Breast epithelium (tissue), 4 donors: ENCODE measurements at regions not wholly inside any gene's neighbourhood (a gene's known extent, or its start where the extent isn't known, plus 50 kb on each side); places are given as distances from the start of the nearest gene placed in this dataset.

ENCODE experiments used
- DNase-seq, 2 donors: peaks; one replicate each; pipeline ENCODE4 v3.0.0-alpha.2; 2019; ENCODE audit warnings: low spot score in 2 of 2
- H3K27ac ChIP-seq, 2 donors: fragments of 200-600 bp; sonication (generic) in 1 of 2; one replicate each; pipeline ENCODE4 v1.5.1; 2016 to 2019; ENCODE audit warnings: mild to moderate bottlenecking in 1 of 2
- H3K27me3 ChIP-seq, 2 donors: fragments of 200-600 bp; sonication (generic) in 1 of 2; one replicate each; pipeline versions ENCODE4 v1.5.1 to v1.6.0; 2017 to 2019; ENCODE audit warnings: control low read depth in 1 of 2, mild to moderate bottlenecking in 1 of 2
- H3K36me3 ChIP-seq: fragments of 200-600 bp; one replicate; pipeline ENCODE4 v1.5.1; 2019
- H3K4me1 ChIP-seq, 2 donors: fragments of 200-600 bp; sonication (generic); one replicate each; pipeline ENCODE4 v1.5.1; 2016 to 2019; ENCODE audit warnings: control low read depth in 1 of 2
- H3K4me3 ChIP-seq, 3 donors: fragments of 200-600 bp; sonication (generic); 1 replicate in 2 of 3; 2 replicates in 1 of 3; pipeline ENCODE4 v1.5.1; 2016 to 2019; ENCODE audit warnings: mild to moderate bottlenecking in 3 of 3, moderate library complexity in 2 of 3
- H3K9me3 ChIP-seq, 2 donors: fragments of 200-600 bp; sonication (generic) in 1 of 2; one replicate each; pipeline ENCODE4 v1.5.1; 2016 to 2019; ENCODE audit warnings: control low read depth in 1 of 2
- POLR2A ChIP-seq: fragments of 450-650 bp; IDR thresholded peaks from one replicate; pipeline ENCODE4 v1.6.1; 2016; ENCODE audit warnings: antibody characterized with exemption, mild to moderate bottlenecking, moderate library complexity
- POLR2AphosphoS5 ChIP-seq, 3 donors: sonication (generic); formaldehyde crosslinking; IDR thresholded peaks; one replicate each; pipeline ENCODE4 v1.6.1; 2017; ENCODE audit warnings: antibody characterized with exemption in 3 of 3
- intact Hi-C: fragments of 100-400 bp; cut with DNase I; formaldehyde crosslinking; loops from one replicate; pipeline ENCODE4 v1.15.1; 2023; ENCODE audit warnings: low total_unique reads
- TF ChIP-seq, protein P1 (sequence below), 3 donors: fragments of 450-650 bp; IDR thresholded peaks; one replicate each; pipeline ENCODE4 v1.5.1; 2016 to 2017; ENCODE audit warnings: antibody characterized with exemption in 3 of 3, mild to moderate bottlenecking in 3 of 3, moderate library complexity in 3 of 3

DNA sequence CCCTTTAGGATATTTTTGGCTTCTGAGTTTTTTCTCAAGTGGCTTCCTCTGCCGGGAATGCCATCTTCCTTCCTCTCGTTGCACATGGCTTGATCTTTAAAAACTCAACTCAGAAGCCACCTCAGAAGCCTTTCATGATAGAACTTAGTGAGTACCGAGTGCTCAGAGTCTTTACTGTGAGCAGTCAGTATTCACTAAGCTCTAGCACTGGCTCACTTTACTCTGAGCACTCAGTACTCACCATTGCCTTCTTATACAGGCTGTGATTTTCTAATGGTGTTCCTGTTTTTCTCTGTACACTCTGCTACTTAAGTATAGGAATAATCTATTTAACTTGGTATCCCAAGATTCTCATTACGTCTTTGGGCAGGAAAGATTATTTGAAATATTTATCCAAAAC lies 116.2 kb downstream of the PFDN4 start:
- TF ChIP-seq POLR2AphosphoS5 (IDR thresholded peaks at IDR 0.05) (no peak), POLR2A (no peak)
- TF ChIP-seq, protein P1, sequence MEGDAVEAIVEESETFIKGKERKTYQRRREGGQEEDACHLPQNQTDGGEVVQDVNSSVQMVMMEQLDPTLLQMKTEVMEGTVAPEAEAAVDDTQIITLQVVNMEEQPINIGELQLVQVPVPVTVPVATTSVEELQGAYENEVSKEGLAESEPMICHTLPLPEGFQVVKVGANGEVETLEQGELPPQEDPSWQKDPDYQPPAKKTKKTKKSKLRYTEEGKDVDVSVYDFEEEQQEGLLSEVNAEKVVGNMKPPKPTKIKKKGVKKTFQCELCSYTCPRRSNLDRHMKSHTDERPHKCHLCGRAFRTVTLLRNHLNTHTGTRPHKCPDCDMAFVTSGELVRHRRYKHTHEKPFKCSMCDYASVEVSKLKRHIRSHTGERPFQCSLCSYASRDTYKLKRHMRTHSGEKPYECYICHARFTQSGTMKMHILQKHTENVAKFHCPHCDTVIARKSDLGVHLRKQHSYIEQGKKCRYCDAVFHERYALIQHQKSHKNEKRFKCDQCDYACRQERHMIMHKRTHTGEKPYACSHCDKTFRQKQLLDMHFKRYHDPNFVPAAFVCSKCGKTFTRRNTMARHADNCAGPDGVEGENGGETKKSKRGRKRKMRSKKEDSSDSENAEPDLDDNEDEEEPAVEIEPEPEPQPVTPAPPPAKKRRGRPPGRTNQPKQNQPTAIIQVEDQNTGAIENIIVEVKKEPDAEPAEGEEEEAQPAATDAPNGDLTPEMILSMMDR (IDR thresholded peaks at IDR 0.05), result no peak
- DNase-seq, result no peak
- intact Hi-C loops, result no loop called here

GRCh38 chr20:54324652-54325285 lies 116.9 kb downstream of the PFDN4 start:
- H3K36me3 ChIP-seq, result no peaks in the 10 kb centered on the region
- no peaks in the 10 kb centered on the region for H3K9me3 ChIP-seq
- intact Hi-C loops, result loop anchor here (5.0 kb wide), 1 partner anchor 562 kb away; no protein-coding TSS in a partner anchor

More for the DNA sequence above, 116.2 kb downstream of the PFDN4 start:
- Histone ChIP-seq H3K4me3 (no peak overlapping the region), H3K4me1 (no peaks in the 10 kb centered on the region), H3K36me3 (no peaks in the 10 kb centered on the region), H3K27ac (no peak overlapping the region), H3K9me3 (no peaks in the 10 kb centered on the region), H3K27me3 (no peaks in the 10 kb centered on the region)

GRCh38 chr20:54335299-54335698 lies 127.4 kb downstream of the PFDN4 start:
- Histone ChIP-seq H3K4me3 (no peak overlapping the region), H3K27me3 (no peaks in the 10 kb centered on the region), H3K4me1 (no peaks in the 10 kb centered on the region), H3K9me3 (no peaks in the 10 kb centered on the region), H3K27ac (no peak overlapping the region), H3K36me3 (no peaks in the 10 kb centered on the region)
- DNase-seq, result no peak
- TF ChIP-seq POLR2AphosphoS5 (IDR thresholded peaks at IDR 0.05) (no peak), POLR2A (no peak)
- TF ChIP-seq, protein P1 (IDR thresholded peaks at IDR 0.05), result no peak
- intact Hi-C loops, result no loop called here

More at GRCh38 chr20:54324652-54325285, 116.9 kb downstream of the PFDN4 start:
- Histone ChIP-seq H3K27ac (no peak overlapping the region), H3K4me1 (no peaks in the 10 kb centered on the region), H3K4me3 (no peak overlapping the region), H3K27me3 (no peaks in the 10 kb centered on the region)
- TF ChIP-seq POLR2A (no peak), POLR2AphosphoS5 (IDR thresholded peaks at IDR 0.05) (no peak)
- TF ChIP-seq, protein P1 (IDR thresholded peaks at IDR 0.05), result no peak
- no peak for DNase-seq

DNA sequence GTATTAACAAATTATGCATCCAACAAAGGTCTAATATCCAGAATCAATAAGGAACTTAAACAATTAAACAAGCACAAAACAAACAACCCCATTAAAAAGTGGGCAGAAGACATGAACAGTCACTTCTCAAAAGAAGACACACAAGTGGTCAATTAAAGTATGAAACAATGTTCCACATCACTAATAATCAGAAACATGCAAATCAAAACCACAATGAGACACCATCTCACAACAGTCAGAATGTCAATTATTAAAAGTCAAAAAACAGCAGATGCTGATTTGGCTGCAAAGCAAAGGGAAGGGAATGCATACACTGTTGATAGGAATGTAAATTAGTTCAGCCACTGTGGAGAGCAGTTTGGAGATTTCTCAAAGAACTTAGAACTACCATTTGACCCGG lies 129.3 kb downstream of the PFDN4 start:
- no peaks in the 10 kb centered on the region for H3K27me3 ChIP-seq
- DNase-seq, result no peak
- no peaks in the 10 kb centered on the region for H3K4me1 ChIP-seq
- TF ChIP-seq, protein P1 (IDR thresholded peaks at IDR 0.05), result no peak
- TF ChIP-seq POLR2AphosphoS5 (IDR thresholded peaks at IDR 0.05) (no peak), POLR2A (no peak)
- H3K9me3 ChIP-seq, result no peaks in the 10 kb centered on the region
- intact Hi-C loops, result no loop called here
- H3K36me3 ChIP-seq, result no peaks in the 10 kb centered on the region
- H3K4me3 ChIP-seq, result no peak overlapping the region
- no peak overlapping the region for H3K27ac ChIP-seq

GRCh38 chr20:54339093-54339492 lies 131.2 kb downstream of the PFDN4 start:
- H3K36me3 ChIP-seq, result no peaks in the 10 kb centered on the region
- no peak overlapping the region for H3K27ac ChIP-seq
- intact Hi-C loops, result no loop called here
- no peak for DNase-seq
- no peaks in the 10 kb centered on the region for H3K9me3 ChIP-seq
- H3K4me1 ChIP-seq, result no peaks in the 10 kb centered on the region
- no peak overlapping the region for H3K4me3 ChIP-seq
- H3K27me3 ChIP-seq, result no peaks in the 10 kb centered on the region
- TF ChIP-seq POLR2AphosphoS5 (IDR thresholded peaks at IDR 0.05) (no peak), POLR2A (no peak)
- TF ChIP-seq, protein P1 (IDR thresholded peaks at IDR 0.05), result no peak
